ENCODE measurements at regions not wholly inside any gene's neighbourhood (a gene's known extent, or its start where the extent isn't known, plus 50 kb on each side); places are given as distances from the start of the nearest gene placed in this dataset.

- TF ChIP-seq CTCF (conservative IDR thresholded peaks at IDR 0.05 in 1 of 2, IDR thresholded peaks at IDR 0.05 in 1 of 2; ENCODE audit: extremely low read depth in 1 of 2, insufficient read depth in 1 of 2, low read depth in 1 of 2, low read length in 2 of 2) = no peak
- TF ChIP-seq EZH2 (IDR thresholded peaks at IDR 0.05; ENCODE audit: borderline replicate concordance, low read length) = no peak
Observed at GRCh38 chr2:234394450-234394849, 102.4 kb downstream of the ARL4C start.
